Astrocyte of the spinal cord (primary cell): ENCODE measurements at regions not wholly inside any gene's neighbourhood (a gene's known extent, or its start where the extent isn't known, plus 50 kb on each side); places are given as distances from the start of the nearest gene placed in this dataset.
"Not testable (repeated sequence)": the region's sequence is repeated elsewhere in the genome, so short reads cannot be mapped to it uniquely, and the experiment has no call there.

Experiments
- DNase-seq: peaks from one replicate; pipeline ENCODE4 v3.0.0; 2011; ENCODE audit warnings: low read depth, low spot score
- H3K4me3 ChIP-seq: 2 replicates; pipeline ENCODE4 v1.5.1; 2011; ENCODE audit warnings: low read depth, mild to moderate bottlenecking, low read length, moderate library complexity
- CTCF ChIP-seq: IDR thresholded peaks from 2 replicates; pipeline ENCODE4 v1.5.1; 2012; ENCODE audit warnings: low read depth, mild to moderate bottlenecking, low read length, inconsistent platforms
- in situ Hi-C: cut with HindIII; loops from 2 replicates; pipeline ENCODE4 v1.10.0; 2017; ENCODE audit warnings: low sequenced_read_pairs

GRCh38 chrX:126641076-126641475 lies 88.5 kb upstream of the DCAF12L1 start:
- H3K4me3 ChIP-seq, in situ Hi-C loops, DNase-seq: not testable (repeated sequence)

DNA sequence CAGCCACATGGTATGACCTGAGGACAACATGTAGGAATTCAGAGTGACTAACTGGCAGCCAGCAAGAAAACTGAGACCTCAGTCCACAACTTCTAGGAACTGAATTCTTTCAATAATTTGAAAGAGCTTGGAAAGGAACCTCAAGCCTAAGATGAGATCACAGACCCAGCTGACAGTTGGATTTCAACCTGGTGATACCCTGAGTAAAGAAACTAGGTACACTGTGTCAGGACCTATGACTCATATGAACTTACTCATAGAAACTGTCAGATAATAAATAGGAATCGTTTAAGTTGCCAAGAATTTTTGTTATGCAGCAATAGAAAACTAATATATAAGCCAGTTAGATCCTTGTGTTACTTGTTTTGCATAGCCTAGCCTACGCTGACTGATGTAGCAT lies 102.4 kb upstream of the DCAF12L1 start:
- in situ Hi-C loops: no loop called here
- peak; percentile 0 for DNase-seq
- H3K4me3 ChIP-seq: no peak overlapping the region
- no peak for TF ChIP-seq CTCF

GRCh38 chrX:126658447-126658846 lies 105.8 kb upstream of the DCAF12L1 start:
- in situ Hi-C loops: no loop called here
- TF ChIP-seq CTCF: no peak
- H3K4me3 ChIP-seq: no peak overlapping the region
- peak; percentile 52 for DNase-seq

GRCh38 chrX:126670258-126670657 lies 117.6 kb upstream of the DCAF12L1 start:
- no peak for TF ChIP-seq CTCF
- no peak for DNase-seq
- H3K4me3 ChIP-seq: no peak overlapping the region
- in situ Hi-C loops: no loop called here

GRCh38 chrX:126673366-126673765 lies 120.8 kb upstream of the DCAF12L1 start:
- H3K4me3 ChIP-seq, in situ Hi-C loops, DNase-seq: not testable (repeated sequence)

- H3K4me3 ChIP-seq, in situ Hi-C loops, DNase-seq: not testable (repeated sequence)
These were observed 121.3 kb upstream of the DCAF12L1 start for GRCh38 chrX:126673816-126674491.

DNA sequence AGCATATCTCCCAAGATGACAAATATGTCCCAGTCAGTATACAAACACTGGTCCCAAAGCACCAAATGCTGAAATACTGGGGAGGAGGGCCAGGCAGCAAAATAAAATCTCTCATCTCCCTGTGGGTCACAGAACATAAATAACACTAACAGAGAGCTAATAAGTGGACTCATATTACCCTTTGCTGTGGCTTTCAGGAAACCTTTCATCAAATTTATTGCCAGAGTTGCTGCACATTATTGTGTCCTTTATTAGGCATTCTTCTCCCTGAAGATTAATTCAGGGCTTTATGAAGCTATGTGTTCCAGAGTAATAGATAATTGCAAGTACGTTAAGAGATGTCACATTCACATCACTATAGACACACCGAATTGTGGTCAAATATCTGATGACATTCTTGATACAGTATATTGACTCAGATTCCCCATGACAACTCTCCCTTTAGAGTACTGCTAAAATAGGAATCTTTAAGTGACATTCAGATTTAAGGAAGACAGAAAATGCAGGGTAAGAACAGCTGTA lies 124.1 kb upstream of the PRR32 start:
- in situ Hi-C loops: no loop called here
- no peak for TF ChIP-seq CTCF
- DNase-seq: no peak
- H3K4me3 ChIP-seq: no peak overlapping the region

DNA sequence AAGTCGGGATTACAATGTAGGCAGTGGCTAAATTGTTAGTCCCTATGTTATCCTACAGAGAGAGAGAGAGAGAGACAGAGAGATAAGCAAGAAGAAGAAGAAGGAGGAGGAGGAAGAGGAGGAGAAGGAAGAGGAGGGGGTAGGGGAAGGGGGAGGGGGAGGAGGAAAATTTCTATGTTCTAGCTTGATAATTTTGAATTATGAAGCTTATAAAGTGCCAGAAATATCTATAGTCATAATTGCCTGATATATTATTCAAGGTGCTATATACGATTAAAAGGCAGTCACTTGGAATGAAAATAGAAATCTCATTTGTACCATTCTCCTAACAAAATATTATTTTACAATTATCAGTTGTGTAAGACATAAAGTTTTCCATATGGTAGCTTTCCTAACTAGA lies 122.4 kb upstream of the PRR32 start:
- DNase-seq: no peak
- in situ Hi-C loops: no loop called here
- no peak overlapping the region for H3K4me3 ChIP-seq
- TF ChIP-seq CTCF: no peak
